ENCODE measurements at regions not wholly inside any gene's neighbourhood (a gene's known extent, or its start where the extent isn't known, plus 50 kb on each side); places are given as distances from the start of the nearest gene placed in this dataset.
"Not testable (repeated sequence)": the region's sequence is repeated elsewhere in the genome, so short reads cannot be mapped to it uniquely, and the experiment has no call there.

- no peak for TF ChIP-seq CTCF (IDR thresholded peaks at IDR 0.05)
- Histone ChIP-seq H3K27me3 (peaks cover 7% of the 10 kb centered on the region), H3K9me3 (no peaks in the 10 kb centered on the region), H3K4me1 (ENCODE audit: control insufficient read depth in 1 of 2, insufficient read depth in 1 of 2, low read depth in 1 of 2, low read length in 1 of 2) (no peaks in the 10 kb centered on the region), H3K27ac (no peak overlapping the region), H3K4me3 (ENCODE audit: low read depth in 1 of 2, low read length in 1 of 2) (no peak overlapping the region), H3K36me3 (no peaks in the 10 kb centered on the region)
These were observed 285.0 kb downstream of the SIPA1L2 start for GRCh38 chr1:232344791-232345399.

- H3K9me3 ChIP-seq, H3K27ac ChIP-seq: not testable (repeated sequence)
These were observed 285.7 kb downstream of the SIPA1L2 start for GRCh38 chr1:232344186-232344585.

GRCh38 chr1:232340446-232340845 lies 289.5 kb downstream of the SIPA1L2 start:
- no peak for TF ChIP-seq CTCF (IDR thresholded peaks at IDR 0.05)
- Histone ChIP-seq H3K27me3 (peaks cover 9% of the 10 kb centered on the region), H3K4me1 (ENCODE audit: control insufficient read depth in 1 of 2, insufficient read depth in 1 of 2, low read depth in 1 of 2, low read length in 1 of 2) (no peaks in the 10 kb centered on the region), H3K36me3 (no peaks in the 10 kb centered on the region), H3K27ac (no peak overlapping the region), H3K9me3 (no peaks in the 10 kb centered on the region), H3K4me3 (ENCODE audit: low read depth in 1 of 2, low read length in 1 of 2) (no peak overlapping the region)

More at GRCh38 chr1:232344186-232344585, 285.7 kb downstream of the SIPA1L2 start:
- H3K27me3 ChIP-seq; H3K4me1 ChIP-seq (ENCODE audit: control insufficient read depth in 1 of 2, insufficient read depth in 1 of 2, low read depth in 1 of 2, low read length in 1 of 2); H3K4me3 ChIP-seq (ENCODE audit: low read depth in 1 of 2, low read length in 1 of 2); H3K36me3 ChIP-seq: not testable (repeated sequence)

GRCh38 chr1:232339073-232339472 lies 290.9 kb downstream of the SIPA1L2 start:
- Histone ChIP-seq H3K4me3 (ENCODE audit: low read depth in 1 of 2, low read length in 1 of 2) (no peak overlapping the region), H3K36me3 (no peaks in the 10 kb centered on the region), H3K27me3 (peaks cover 9% of the 10 kb centered on the region), H3K27ac (no peak overlapping the region), H3K9me3 (no peaks in the 10 kb centered on the region), H3K4me1 (ENCODE audit: control insufficient read depth in 1 of 2, insufficient read depth in 1 of 2, low read depth in 1 of 2, low read length in 1 of 2) (no peaks in the 10 kb centered on the region)
- TF ChIP-seq CTCF (IDR thresholded peaks at IDR 0.05): no peak

GRCh38 chr1:232335741-232336293 lies 294.1 kb downstream of the SIPA1L2 start:
- Histone ChIP-seq H3K4me3 (ENCODE audit: low read depth in 1 of 2, low read length in 1 of 2) (no peak overlapping the region), H3K27ac (no peak overlapping the region), H3K27me3 (peaks cover 9% of the 10 kb centered on the region), H3K9me3 (no peaks in the 10 kb centered on the region), H3K36me3 (no peaks in the 10 kb centered on the region), H3K4me1 (ENCODE audit: control insufficient read depth in 1 of 2, insufficient read depth in 1 of 2, low read depth in 1 of 2, low read length in 1 of 2) (no peaks in the 10 kb centered on the region)
- TF ChIP-seq CTCF (IDR thresholded peaks at IDR 0.05): no peak

- Histone ChIP-seq H3K36me3 (no peaks in the 10 kb centered on the region), H3K4me1 (ENCODE audit: control insufficient read depth in 1 of 2, insufficient read depth in 1 of 2, low read depth in 1 of 2, low read length in 1 of 2) (no peaks in the 10 kb centered on the region), H3K27me3 (peaks cover 9% of the 10 kb centered on the region), H3K4me3 (ENCODE audit: low read depth in 1 of 2, low read length in 1 of 2) (no peak overlapping the region), H3K9me3 (no peaks in the 10 kb centered on the region), H3K27ac (no peak overlapping the region)
- TF ChIP-seq CTCF (IDR thresholded peaks at IDR 0.05): no peak
These were observed 294.7 kb downstream of the SIPA1L2 start for GRCh38 chr1:232335261-232335660.
